SK-N-SH (cell line): ENCODE measurements at regions not wholly inside any gene's neighbourhood (a gene's known extent, or its start where the extent isn't known, plus 50 kb on each side); places are given as distances from the start of the nearest gene placed in this dataset.

Source experiments
- CTCF ChIA-PET: fragments of 300-600, 350-600 bp; formaldehyde crosslinking; extraction: SDS; loops from one replicate; lab custom pipeline; 2021; lab: Yijun Ruan, JAX
- POLR2A ChIA-PET: fragments of 350-600 bp; sonication (Branson Sonifier 250); formaldehyde crosslinking; extraction: SDS; loops from one replicate; lab custom pipeline; 2020; ENCODE audit warnings: antibody characterized with exemption, inconsistent platforms; lab: Yijun Ruan, JAX
- DNase-seq: peaks from one replicate; pipeline ENCODE4 v3.0.0; 2012
- H2AFZ ChIP-seq: fragments of 200-600 bp; sonication (generic); 2 replicates; pipeline ENCODE4 v1.8.1; 2016; ENCODE audit warnings: antibody characterized with exemption, mild to moderate bottlenecking, low read depth
- H3F3A ChIP-seq: fragments of 200-600 bp; sonication (generic); replicated peaks from 2 replicates; pipeline ENCODE3; 2016; ENCODE audit warnings: antibody characterized with exemption, mild to moderate bottlenecking; ENCODE audit not compliant: insufficient read depth
- H3K27ac ChIP-seq, 2 experiments: fragments of 200-500 bp in 1 of 2; fragments of 200-600 bp in 1 of 2; sonication (Bioruptor generic) in 1 of 2; sonication (generic), shearing (Covaris generic) in 1 of 2; 2 replicates each; pipeline versions ENCODE4 v1.5.1 to v1.6.1; 2014 to 2016; ENCODE audit warnings: low read depth in 2 of 2, inconsistent platforms in 1 of 2, low read length in 1 of 2, mild to moderate bottlenecking in 1 of 2, mixed read lengths in 1 of 2
- H3K27me3 ChIP-seq: fragments of 200-600 bp; sonication (generic), shearing (Covaris generic); 2 replicates; pipeline ENCODE4 v1.6.1; 2016; ENCODE audit warnings: mixed run types; ENCODE audit not compliant: insufficient read depth
- H3K36me3 ChIP-seq, 2 experiments: fragments of 200-500 bp in 1 of 2; fragments of 200-600 bp in 1 of 2; sonication (Bioruptor generic) in 1 of 2; sonication (generic) in 1 of 2; replicated peaks in 1 of 2; 2 replicates each; pipeline versions ENCODE3 to v1.5.1; 2014 to 2016; ENCODE audit warnings: low read length in 1 of 2, mild to moderate bottlenecking in 1 of 2; ENCODE audit not compliant: insufficient read depth in 2 of 2, control insufficient read depth in 1 of 2
- H3K4me1 ChIP-seq, 2 experiments: fragments of 200-500 bp in 1 of 2; fragments of 200-600 bp in 1 of 2; sonication (Bioruptor generic) in 1 of 2; sonication (generic), shearing (Covaris generic) in 1 of 2; 2 replicates each; pipeline versions ENCODE4 v1.5.1 to v1.6.1; 2014 to 2016; ENCODE audit warnings: low read depth in 1 of 2, low read length in 1 of 2, mixed run types in 1 of 2; ENCODE audit not compliant: insufficient read depth in 2 of 2, control insufficient read depth in 1 of 2
- H3K4me2 ChIP-seq: fragments of 200-600 bp; sonication (generic), shearing (Covaris generic); 2 replicates; pipeline ENCODE4 v1.6.1; 2017; ENCODE audit warnings: mixed run types
- H3K4me3 ChIP-seq, 2 experiments: fragments of 200-500 bp in 1 of 2; fragments of 200-600 bp in 1 of 2; sonication (Bioruptor generic) in 1 of 2; sonication (generic), shearing (Covaris generic) in 1 of 2; 2 replicates each; pipeline versions ENCODE4 v1.5.1 to v1.8.1; 2014 to 2016; ENCODE audit warnings: low read depth in 2 of 2, inconsistent platforms in 1 of 2, low read length in 1 of 2, mild to moderate bottlenecking in 1 of 2, mixed read lengths in 1 of 2, moderate library complexity in 1 of 2
- H3K79me2 ChIP-seq: fragments of 200-600 bp; sonication (generic); 2 replicates; pipeline ENCODE4 v1.8.1; 2017; ENCODE audit warnings: mild to moderate bottlenecking; ENCODE audit not compliant: insufficient read depth
- H3K9ac ChIP-seq: fragments of 200-600 bp; sonication (generic); 2 replicates; pipeline ENCODE4 v1.6.1; 2017; ENCODE audit warnings: mixed run types
- H3K9me2 ChIP-seq: fragments of 200-600 bp; sonication (generic); 2 replicates; pipeline ENCODE4 v1.6.1; 2017; ENCODE audit warnings: mixed run types
- H3K9me3 ChIP-seq: fragments of 200-600 bp; sonication (generic); 2 replicates; pipeline ENCODE4 v1.6.1; 2017; ENCODE audit warnings: mixed run types, mild to moderate bottlenecking, moderate library complexity
- H4K20me1 ChIP-seq: fragments of 200-600 bp; sonication (generic); 2 replicates; pipeline ENCODE4 v1.6.1; 2017; ENCODE audit warnings: mild to moderate bottlenecking, mixed run types; ENCODE audit not compliant: insufficient read depth
- CTCF ChIP-seq: fragments of 200-600 bp; sonication (generic); IDR thresholded peaks from 2 replicates; pipeline ENCODE4 v1.6.1; 2017; ENCODE audit warnings: antibody characterized with exemption, mild to moderate bottlenecking, moderate library complexity
- EZH2phosphoT487 ChIP-seq: fragments of 200-600 bp; sonication (generic); IDR thresholded peaks from 2 replicates; pipeline ENCODE4 v1.6.1; 2017; ENCODE audit warnings: low read depth, mixed run types, mild to moderate bottlenecking, antibody characterized with exemption, moderate library complexity, borderline replicate concordance
- FOXM1 ChIP-seq: IDR thresholded peaks from 2 replicates; pipeline ENCODE4 v1.4.0; 2012; ENCODE audit warnings: low read depth, mild to moderate bottlenecking
- JUND ChIP-seq: IDR thresholded peaks from 2 replicates; pipeline ENCODE4 v1.4.0; 2012
- NRF1 ChIP-seq: IDR thresholded peaks from 2 replicates; pipeline ENCODE4 v1.6.1; 2012; ENCODE audit warnings: low read depth, mild to moderate bottlenecking, low read length
- REST ChIP-seq: IDR thresholded peaks from 2 replicates; pipeline ENCODE4 v1.6.1; 2012; ENCODE audit warnings: mild to moderate bottlenecking, low read depth, low read length, moderate library complexity
- TAF1 ChIP-seq: IDR thresholded peaks from 2 replicates; pipeline ENCODE4 v1.6.1; 2012; ENCODE audit warnings: low read depth, mild to moderate bottlenecking, low read length, moderate library complexity, borderline replicate concordance
- TCF12 ChIP-seq: IDR thresholded peaks from 2 replicates; pipeline ENCODE4 v1.4.0; 2012
- WGBS: methylation state at CpG from one replicate; pipeline ENCODE4 v1.1.6; 2017; ENCODE audit warnings: low lambda C conversion rate; 5-methylcytosine and 5-hydroxymethylcytosine counted together
- TF ChIP-seq, protein P1 (sequence below): IDR thresholded peaks from 2 replicates; pipeline ENCODE4 v1.4.0; 2012; ENCODE audit warnings: low read depth

- POLR2A ChIA-PET, result no interaction called here
- 29% methylated on average over 1 of the region's 1 CpG for WGBS
These were observed 155.2 kb downstream of the RBMX2 start for GRCh38 chrX:130556951-130557350.

More at GRCh38 chrX:130556951-130557350, 155.2 kb downstream of the RBMX2 start:
- H3K79me2 ChIP-seq, result no peaks in the 10 kb centered on the region
- H3K27ac ChIP-seq, result no peak overlapping the region; a peak in 1 of 4 replicates
- H3K9me2 ChIP-seq, result no peaks in the 10 kb centered on the region
- peaks cover 0 to 5% of the 10 kb centered on the region in 2 experiments; a peak in 1 of 4 replicates for H3K4me1 ChIP-seq
- CTCF ChIA-PET, result interaction anchor here (2.1 to 2.7 kb wide), 2 partner anchors 18 to 19 kb away, joined by 13 to 20 read pairs; no protein-coding TSS in a partner anchor
- H3K9me3 ChIP-seq, result no peaks in the 10 kb centered on the region
- no peak overlapping the region for H3K4me3 ChIP-seq
- H3K4me2 ChIP-seq, result no peak overlapping the region
- peaks cover 15% of the 10 kb centered on the region; the same call in 1 of the 2 replicates for H3K27me3 ChIP-seq
- H3K36me3 ChIP-seq, result no peaks in the 10 kb centered on the region
- DNase-seq, result no peak
- H4K20me1 ChIP-seq, result no peaks in the 10 kb centered on the region
- no peak overlapping the region for H3K9ac ChIP-seq
- no peaks in the 10 kb centered on the region for H3F3A ChIP-seq
- H2AFZ ChIP-seq, result no peak overlapping the region
- TF ChIP-seq TAF1 (no peak), CTCF (no peak), FOXM1 (no peak), EZH2phosphoT487 (no peak), REST (no peak), TCF12 (no peak), JUND (no peak), NRF1 (no peak)
- TF ChIP-seq, protein P1, sequence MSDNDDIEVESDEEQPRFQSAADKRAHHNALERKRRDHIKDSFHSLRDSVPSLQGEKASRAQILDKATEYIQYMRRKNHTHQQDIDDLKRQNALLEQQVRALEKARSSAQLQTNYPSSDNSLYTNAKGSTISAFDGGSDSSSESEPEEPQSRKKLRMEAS, result no peak
